Muscle of back (tissue), 3 donors: ENCODE measurements at regions not wholly inside any gene's neighbourhood (a gene's known extent, or its start where the extent isn't known, plus 50 kb on each side); places are given as distances from the start of the nearest gene placed in this dataset.
"Not testable (repeated sequence)": the region's sequence is repeated elsewhere in the genome, so short reads cannot be mapped to it uniquely, and the experiment has no call there.

Source experiments
- DNase-seq, 3 donors: peaks; one replicate each; pipeline versions ENCODE4 v3.0.0 to v3.0.0-alpha.2; 2013

DNA sequence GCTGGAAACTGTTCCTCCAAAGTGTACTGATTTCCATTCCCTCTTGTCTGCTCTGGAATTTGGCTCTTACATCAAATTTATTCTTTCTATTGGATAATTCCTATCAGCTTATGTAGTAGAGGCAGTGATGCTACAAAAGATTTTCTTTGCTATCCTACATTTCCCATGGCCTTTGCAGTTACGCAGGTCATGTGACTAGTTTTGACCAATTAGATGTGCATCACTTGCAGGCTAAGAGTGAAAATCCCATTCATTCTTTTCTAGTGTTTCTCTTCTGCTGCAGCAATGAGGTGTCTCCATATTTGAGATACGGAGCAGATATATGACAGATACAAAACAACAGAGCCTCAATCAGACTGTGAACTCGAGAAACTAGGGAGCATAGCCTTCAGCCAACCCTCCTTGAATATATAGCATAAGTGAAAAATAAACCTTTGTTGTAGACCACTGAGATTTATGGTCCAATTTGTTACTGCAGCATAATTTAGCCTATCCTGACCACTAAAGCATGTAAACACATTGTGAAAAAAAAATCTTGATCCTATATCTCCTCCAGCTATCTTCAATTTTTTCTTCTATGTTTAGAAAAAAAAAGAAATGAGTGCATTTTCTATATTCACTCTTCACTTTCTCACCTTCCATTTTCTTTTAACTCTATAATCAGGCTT, 102.0 kb downstream of the HNMT start:
- DNase-seq = no peak

- DNase-seq = no peak
Observed at GRCh38 chr2:138066841-138067240, 102.6 kb downstream of the HNMT start.

DNA sequence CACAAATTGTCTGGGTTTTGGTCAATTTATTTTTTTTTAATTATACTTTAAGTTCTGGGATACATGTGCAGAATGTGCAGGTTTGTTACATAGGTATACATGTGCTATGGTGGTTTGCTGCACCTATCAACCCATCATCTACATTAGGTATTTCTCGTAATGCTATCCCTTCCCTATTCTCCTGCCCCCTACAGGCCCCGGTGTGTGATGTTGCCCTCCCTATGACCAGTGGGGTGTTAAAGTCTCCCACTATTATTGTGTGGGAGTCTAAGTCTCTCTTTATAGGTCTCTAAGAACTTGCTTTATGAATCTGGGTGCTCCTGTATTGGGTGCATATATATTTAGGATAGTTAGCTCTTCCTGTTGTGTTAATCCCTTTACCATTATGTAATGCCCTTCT, 104.4 kb downstream of the HNMT start:
- DNase-seq = not testable (repeated sequence)

DNA sequence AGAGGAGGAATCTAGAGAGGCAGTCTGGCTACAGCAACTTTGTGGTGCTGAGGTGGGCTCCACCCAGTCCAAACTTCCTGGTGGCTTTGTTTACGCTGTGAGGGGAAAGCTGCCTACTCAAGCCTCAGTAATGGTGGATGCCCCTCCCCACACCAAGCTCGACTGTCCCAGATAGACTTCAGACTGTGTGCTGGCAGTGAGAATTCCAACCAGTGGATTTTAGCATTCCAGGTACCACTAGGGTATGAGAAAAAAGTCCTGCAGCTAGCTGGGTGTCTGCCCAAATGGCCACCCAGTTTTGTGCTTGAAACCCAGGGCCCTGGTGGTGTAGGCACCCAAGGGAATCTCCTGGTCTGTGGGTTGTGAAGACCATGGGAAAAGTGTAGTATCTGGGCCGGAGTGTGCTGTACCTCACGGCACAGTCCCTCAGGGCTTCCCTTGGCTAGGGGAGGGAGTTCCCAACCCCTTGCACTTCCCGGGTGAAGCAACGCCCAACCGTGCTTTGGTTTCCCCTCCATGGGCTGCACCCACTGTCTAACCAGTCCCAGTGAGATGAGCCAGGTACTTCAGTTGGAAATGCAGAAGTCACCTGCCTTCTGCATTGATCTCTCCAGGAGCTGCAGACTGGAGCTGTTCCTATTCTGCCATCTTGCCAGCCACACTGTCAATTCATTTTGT, 106.9 kb downstream of the HNMT start:
- not testable (repeated sequence) for DNase-seq

DNA sequence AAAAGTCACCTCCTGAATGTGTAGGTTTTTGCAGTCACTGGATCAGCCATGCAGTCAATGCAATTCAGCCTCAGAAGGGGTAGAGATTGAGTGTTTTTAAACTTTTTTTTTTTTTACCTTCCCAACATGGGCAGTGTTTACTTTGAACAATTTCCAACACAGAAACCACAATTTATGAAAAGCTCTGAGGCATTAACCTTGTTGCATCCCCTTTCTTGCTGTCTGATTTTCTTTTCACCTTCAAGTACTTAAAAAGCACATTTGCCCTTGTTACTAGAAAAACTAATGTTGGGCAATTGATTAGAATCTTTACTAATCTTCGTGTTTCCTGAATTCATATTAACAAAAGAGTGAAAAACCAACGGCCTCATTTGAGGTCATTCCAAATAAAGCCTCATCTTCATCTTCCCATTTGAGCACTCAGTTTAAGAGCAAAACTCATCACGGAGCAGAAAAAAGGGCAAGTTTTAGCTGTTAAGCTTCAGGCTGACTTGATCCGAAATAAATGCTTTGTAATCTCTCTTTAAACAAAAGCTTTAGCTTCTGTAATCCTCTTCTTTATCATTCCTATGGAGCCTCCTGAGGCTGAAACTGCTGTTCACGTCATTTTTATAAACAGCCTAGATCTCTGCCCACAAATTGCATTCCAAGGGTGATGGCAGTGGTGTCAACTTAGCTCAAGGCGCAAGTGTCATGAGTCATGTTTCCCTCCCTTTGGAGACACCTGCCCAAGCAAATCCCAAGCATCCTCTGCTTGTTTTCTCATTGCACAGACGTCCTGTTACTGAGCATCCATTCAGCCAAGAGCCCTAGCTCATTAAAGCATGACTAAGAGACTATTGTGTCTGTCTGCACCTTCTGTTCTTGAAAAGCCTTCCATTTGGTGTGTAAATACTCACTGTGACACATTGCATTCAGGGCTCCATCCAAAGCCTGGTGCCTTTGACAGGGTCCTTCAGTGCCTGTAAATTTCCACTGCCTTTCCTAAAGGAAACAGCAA, 107.7 kb downstream of the HNMT start:
- no peak for DNase-seq

DNA sequence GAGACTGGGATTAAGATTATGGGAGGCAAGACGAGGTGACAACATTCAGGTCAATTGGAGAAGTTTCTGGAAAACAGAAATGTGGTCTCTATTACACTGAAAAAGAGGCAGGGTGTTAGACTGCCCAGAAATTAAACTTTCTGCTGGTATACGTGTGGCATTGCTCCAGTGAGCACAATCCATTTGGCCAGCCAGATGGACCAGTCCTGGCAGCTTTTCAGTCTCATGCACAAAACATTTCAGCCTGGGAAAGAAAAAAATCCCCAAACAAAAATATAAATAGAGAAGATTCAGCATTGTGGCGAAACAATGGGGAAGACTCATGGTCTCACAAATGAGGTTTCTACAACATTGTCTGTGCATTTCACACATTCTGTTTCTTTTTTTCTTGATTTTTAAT, 113.9 kb downstream of the HNMT start:
- DNase-seq = peak in 1 of 3 donors; percentile 10

DNA sequence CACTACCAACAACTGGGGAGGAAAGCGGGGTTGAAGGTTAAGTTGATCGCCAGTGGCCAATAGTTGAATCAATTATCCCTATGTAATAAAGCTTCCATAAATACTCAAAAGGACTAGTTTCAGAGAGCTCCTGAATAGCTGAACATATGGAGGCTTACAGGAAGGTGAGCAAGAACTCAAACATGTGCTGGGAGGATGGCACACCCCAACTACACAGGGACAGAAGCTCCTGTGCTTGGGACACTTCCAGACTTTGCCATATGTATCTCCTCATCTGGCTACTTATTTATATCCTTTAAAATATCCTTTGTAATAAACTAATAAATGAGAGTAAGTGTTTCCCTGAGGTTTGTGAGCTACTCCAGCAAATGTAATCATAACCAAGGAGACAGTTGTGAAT, 115.7 kb downstream of the HNMT start:
- no peak for DNase-seq

- no peak for DNase-seq
Observed at GRCh38 chr2:138081225-138082073, 117.2 kb downstream of the HNMT start.

DNA sequence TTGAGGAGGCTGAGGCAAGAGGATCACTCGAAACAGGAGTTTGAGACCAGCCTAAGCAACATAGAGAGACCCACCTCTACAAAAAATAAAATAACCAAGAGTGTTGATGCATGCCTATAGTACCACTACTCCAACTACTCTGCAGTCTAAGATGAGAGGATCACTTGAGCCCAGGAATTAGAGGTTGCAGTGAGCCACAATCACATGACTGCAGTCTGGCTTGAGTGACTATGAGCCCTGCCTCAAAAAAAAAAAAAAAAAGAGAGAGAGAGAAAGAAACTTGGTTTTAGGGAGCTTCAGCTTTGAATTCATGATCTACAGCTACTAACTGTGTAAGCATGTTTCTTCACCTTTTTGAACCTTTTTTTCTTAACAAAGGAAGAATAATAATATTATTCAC, 119.9 kb downstream of the HNMT start:
- no peak for DNase-seq

DNA sequence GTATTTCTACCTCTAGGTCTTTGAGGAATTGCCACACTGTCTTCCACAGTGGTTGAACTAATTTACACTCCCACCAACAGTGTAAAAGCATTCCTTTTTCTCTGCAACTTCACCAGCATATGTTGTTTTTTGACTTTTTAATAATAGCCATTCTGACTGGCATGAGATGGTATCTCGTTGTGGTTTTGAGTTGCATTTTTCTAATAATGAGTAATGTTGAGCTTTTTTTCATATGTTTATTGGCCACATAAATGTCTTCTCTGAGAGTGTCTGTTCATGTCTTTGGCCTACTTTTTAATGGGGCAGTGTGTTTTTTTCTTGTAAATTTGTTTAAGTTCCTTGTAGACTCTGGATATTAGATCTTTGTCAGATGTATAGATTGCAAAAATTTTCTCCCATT, 121.2 kb downstream of the HNMT start:
- not testable (repeated sequence) for DNase-seq

- peak; percentile 26 to 60 (median 49) for DNase-seq
Observed at GRCh38 chr2:138086576-138086975, 122.3 kb downstream of the HNMT start.

DNA sequence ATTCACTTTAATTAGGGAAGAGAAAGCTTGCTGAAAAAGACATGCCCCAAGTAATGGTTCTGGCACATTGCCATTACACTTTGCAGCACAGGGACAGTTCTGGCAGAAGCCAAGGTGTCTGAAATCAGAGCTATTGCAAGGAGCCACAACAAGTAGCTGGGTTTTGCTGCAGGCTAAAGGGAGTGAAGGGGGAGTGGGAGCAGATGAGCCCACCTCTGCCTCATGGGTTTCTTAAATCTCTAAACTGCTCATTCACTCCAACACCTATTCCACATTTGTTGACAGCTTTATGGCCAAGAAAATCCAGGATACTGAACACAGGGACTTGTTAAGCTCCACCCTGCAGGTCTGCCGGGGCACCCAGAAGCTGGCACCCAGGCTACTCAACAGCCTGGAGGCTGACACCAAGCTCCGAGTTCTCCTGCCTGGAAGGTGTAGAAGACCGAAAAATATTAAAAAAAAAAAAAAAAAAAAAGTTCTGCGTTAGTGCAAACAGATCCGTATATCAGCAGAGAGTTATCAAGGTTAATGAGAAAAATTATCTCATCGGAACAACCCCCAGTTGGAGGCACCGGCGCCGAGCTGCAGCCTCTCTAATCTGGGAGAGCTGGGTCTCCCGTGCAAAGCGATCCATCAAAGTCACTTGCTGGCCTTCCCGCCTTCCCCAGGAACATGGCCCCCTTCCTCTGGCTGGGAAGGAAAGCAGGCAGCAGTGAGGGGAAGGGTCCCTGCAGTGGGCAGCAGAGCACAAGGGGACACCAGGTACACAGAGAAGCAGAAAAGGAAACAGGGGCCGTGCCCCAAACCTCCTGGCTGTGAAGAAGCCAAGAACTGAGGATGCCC, 123.7 kb downstream of the HNMT start:
- DNase-seq = peak in 2 of 3 donors; percentile 10 to 23

- DNase-seq = peak in 2 of 3 donors; percentile 20 to 22
Observed at GRCh38 chr2:138090330-138090729, 126.1 kb downstream of the HNMT start.

DNA sequence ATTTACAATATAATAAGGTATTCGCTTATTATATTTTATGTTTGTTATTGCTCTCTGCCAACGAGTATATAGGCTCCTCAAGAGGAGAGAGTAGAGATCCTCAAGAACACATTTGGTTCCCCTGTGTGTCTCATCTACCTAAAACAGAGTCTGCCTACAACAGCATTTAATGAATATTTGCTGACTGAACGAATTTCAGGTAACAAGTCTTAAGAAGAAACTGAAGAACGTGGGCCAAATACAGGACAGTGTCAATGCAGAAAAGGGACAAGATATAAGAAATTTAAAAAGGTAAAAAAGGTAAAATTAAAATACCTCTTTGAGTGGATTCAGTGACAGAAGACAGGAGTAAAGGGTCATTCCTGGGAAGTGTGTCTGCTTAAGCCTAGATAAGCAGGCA, 129.2 kb downstream of the HNMT start:
- DNase-seq = no peak

DNA sequence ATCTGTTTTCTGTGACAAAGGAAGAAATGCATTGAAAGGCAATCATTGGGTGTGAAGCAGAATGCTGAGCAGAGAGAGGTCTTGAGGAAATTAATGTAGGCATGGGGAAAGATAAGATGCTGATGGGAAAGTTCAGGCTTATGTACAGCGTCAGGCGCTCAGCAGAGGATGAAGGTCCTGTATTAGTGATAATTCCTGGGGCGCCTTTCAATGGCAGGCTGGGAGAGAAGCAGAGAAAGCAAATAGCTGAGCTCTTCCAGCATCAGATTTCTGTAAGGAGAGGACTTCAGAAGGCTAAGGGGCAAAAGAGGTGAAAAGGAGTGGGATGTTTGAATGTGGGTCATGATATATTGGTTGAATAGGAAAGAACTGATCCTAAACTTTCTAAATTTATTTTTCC, 129.8 kb downstream of the HNMT start:
- no peak for DNase-seq

DNA sequence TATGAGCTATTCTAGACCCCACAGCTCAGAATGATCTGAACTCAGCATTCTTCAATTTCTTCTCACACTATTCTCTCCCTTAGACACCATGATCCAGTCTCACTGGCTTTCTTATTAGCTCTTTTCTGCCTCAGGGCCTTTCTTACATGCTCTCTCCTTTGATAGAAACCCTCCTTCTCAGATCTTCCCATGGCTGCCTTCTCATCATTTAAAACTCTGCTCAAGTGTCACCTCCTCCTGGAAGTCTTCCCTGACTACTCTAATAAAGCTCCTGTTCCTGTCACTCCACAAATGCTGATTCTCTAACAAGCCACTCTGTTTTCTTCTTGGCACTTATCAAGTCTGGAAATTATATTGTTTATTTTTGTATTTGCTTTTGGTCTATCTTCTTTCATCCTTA, 131.1 kb downstream of the HNMT start:
- no peak for DNase-seq

DNA sequence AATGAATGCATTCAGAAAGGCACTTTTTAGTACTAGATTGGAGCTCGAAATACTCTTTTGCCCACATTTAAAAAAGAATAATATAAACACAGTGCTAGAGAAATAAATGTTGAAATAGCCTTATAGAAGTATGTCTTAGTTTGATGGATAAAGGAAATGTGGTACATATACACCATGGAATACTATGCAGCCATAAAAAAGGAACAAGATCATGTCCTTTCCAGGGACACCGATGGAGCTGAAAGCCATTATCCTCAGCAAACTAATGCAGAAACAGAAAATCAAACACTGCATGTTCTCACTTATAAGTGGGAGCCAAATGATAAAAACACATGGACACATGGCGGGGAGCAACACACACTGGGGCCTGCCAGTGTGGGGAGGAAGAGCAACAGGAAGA, 135.0 kb downstream of the HNMT start:
- DNase-seq = not testable (repeated sequence)

DNA sequence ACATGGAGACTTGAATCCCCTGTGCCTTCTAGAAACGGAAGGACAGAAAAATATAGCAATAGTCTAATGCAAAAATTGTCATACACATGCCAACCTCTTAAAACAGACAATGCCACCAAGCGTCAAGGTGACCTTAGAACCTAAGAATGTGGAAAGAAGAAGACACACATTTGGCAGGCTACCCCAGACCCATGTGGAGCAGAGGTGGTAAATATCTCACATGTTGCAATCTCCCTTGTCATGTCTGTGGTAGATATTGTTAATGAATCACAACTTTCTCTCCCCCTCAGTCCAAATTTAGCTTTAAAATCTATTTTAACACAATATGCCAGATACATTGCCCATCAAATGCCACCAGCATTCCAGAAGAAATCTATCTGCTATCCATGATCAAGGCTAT, 137.4 kb downstream of the HNMT start:
- DNase-seq = no peak

DNA sequence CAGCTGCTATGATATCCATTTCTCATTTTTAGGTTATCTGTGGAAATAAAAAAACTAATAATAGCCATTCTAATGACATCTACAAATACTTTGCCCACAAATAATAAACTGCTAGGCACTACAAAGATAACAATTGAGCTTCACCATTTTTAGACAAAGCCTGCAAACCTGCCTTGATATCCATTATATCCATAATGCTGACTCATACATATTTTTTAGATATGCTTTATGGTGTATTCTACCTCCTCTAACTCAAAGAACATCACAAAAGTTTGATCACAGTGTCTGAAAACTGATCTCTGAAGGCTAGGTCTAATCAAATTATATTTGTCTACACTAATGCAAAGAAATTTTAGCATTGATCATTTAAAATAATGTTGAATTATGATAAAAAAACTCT, 138.4 kb downstream of the HNMT start:
- DNase-seq = no peak

- no peak for DNase-seq
Observed at GRCh38 chr2:138103156-138103555, 138.9 kb downstream of the HNMT start.

DNA sequence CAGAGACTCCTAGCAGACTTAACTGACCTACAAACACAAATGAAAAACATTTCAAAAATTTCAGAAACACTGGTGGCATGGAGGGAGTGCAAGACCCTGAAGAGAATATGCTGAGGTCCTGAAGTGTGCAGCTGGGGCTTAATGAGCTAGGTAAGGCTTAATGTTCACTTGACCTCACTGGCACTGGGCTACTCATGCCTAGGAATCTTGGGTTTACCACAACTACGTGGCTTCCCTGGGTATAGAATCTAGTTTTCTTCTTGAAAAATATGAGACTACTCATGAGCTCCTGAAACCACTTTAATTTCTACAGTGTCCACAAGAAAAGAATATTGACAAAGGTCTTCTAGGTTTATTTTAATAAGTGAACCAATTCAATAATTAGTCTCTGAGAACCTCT, 139.8 kb downstream of the HNMT start:
- DNase-seq = no peak
